Transverse colon (tissue), 4 donors: ENCODE measurements at regions not wholly inside any gene's neighbourhood (a gene's known extent, or its start where the extent isn't known, plus 50 kb on each side); places are given as distances from the start of the nearest gene placed in this dataset.
"Not testable (repeated sequence)": the region's sequence is repeated elsewhere in the genome, so short reads cannot be mapped to it uniquely, and the experiment has no call there.

Source experiments
- CTCF ChIP-seq, 5 experiments: fragments of 200-600 bp in 3 of 5; fragments of 450-650 bp in 2 of 5; sonication (generic) in 3 of 5; IDR thresholded peaks; 1 replicate in 2 of 5; 2 replicates in 3 of 5; pipeline ENCODE4 v1.5.1; 2016 to 2017; ENCODE audit warnings: antibody characterized with exemption in 5 of 5, inconsistent platforms in 3 of 5, mild to moderate bottlenecking in 2 of 5, moderate library complexity in 1 of 5
- EP300 ChIP-seq: sonication (generic); formaldehyde crosslinking; IDR thresholded peaks from one replicate; pipeline ENCODE4 v1.6.1; 2017; ENCODE audit warnings: antibody characterized with exemption, low read depth
- POLR2A ChIP-seq: fragments of 450-650 bp; IDR thresholded peaks from one replicate; pipeline ENCODE4 v1.6.1; 2016; ENCODE audit warnings: antibody characterized with exemption, mild to moderate bottlenecking, moderate library complexity
- POLR2AphosphoS5 ChIP-seq, 3 donors: sonication (generic); formaldehyde crosslinking; IDR thresholded peaks; one replicate each; pipeline ENCODE4 v1.6.1; 2016; ENCODE audit warnings: antibody characterized with exemption in 3 of 3

GRCh38 chr2:44067012-44067790 lies 71.4 kb upstream of the LRPPRC start:
- not testable (repeated sequence) for TF ChIP-seq CTCF (IDR thresholded peaks at IDR 0.05); POLR2A; POLR2AphosphoS5 (IDR thresholded peaks at IDR 0.05); EP300
